NCI-H1417 (cell line): ENCODE measurements at regions not wholly inside any gene's neighbourhood (a gene's known extent, or its start where the extent isn't known, plus 50 kb on each side); places are given as distances from the start of the nearest gene placed in this dataset.
"Not testable (repeated sequence)": the region's sequence is repeated elsewhere in the genome, so short reads cannot be mapped to it uniquely, and the experiment has no call there.

Experiments
- DNase-seq, 3 experiments: peaks; one replicate each; lab custom pipeline; 2025; lab: John Stamatoyannopoulos, UW

DNA sequence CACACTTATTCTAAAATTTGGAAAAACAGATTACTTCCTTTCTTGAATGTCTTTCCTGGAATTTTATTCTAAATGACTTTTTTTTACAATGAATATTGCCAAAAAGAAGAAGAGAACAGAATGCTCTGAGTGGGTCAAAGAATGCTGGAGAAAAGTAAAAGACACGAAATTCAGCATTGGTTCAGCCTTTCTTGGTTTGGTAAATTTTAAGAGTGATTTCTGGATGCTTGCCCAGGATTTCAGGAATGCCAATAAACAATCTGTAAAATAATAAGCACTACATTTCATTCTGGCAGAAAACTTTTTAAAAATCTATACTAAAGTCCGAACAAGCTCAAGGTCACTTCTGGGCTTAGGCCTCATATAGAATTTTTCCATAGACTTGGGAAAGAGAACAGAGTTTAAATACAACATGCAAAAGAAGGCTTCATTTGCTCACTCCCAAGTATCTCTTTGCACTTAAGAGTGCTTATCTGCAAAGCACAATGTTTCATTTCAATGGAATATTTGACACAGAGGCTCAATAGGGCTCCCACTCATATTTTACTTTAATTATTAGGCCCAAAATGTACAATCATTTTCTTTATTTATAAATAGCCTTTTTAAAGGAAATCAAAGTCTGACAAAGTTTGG lies 359.5 kb upstream of the ANKRD30A start:
- DNase-seq = no peak

DNA sequence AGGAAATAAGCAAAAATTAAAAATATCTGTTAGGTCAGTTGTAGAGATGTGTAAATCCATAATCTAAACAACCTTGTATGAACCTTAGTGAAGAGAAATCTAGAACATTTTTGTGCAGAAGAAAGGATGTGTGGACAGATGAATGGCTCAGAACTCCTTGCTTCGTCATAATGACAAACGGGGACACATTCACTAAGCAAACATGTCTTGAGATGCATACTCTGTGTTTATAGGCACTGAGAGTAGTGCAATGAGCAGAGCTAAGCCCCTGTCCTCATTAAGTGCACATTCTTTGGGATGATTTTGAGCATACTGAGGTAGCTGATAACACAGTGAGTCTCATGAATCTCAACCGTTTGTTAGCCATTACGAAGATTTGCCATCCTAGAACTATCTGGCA lies 360.6 kb upstream of the ANKRD30A start:
- no peak for DNase-seq

DNA sequence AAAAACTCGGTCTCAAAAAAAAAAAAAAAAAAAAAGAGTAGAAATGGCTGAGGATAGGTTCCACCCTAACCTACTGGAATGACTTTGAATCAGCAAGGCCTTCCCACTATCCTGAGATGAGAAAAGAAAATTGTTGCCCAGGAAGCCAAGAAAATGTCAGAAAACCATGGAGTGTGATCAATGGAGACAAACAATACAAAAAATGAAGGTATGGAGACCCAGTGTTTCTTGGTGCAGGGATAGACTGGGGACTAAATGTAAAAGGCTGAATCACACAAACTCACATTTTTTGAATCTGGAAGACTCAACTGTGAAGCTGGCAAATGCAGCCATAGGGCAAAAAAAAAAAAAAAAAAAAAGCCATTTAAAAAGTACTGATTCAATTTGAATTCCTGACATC lies 364.3 kb upstream of the ANKRD30A start:
- DNase-seq = no peak

DNA sequence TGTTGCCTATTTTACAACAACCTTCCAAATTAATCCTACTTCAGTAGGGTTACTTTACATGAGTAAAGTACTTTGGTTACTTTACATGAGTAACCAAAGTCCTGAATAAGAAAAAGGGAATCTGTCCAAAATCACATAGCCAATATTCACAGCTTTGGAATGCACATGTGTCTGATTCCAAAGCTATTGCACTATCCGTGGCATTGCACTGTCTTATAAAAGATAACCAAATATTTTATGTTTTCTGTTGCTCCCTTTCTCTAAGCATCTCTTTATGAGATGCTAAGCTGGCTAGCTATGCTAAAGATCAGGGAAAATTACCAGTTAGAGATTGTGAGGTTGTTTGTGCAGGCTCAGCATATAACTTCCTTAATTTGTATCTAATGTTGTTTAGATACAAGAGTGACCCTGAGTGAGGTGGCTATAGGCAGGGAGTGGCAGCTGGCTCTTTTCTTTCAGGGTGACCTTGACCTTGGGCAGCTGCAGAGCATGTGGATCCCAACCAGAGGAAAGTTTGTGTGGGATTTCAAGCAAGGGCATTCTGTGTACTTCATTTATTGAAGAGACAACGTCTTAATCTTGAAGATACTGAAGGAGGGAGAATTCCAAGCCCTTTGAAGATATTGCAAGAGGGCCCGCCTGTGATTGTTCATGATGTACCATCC lies 366.1 kb upstream of the ANKRD30A start:
- no peak for DNase-seq

DNA sequence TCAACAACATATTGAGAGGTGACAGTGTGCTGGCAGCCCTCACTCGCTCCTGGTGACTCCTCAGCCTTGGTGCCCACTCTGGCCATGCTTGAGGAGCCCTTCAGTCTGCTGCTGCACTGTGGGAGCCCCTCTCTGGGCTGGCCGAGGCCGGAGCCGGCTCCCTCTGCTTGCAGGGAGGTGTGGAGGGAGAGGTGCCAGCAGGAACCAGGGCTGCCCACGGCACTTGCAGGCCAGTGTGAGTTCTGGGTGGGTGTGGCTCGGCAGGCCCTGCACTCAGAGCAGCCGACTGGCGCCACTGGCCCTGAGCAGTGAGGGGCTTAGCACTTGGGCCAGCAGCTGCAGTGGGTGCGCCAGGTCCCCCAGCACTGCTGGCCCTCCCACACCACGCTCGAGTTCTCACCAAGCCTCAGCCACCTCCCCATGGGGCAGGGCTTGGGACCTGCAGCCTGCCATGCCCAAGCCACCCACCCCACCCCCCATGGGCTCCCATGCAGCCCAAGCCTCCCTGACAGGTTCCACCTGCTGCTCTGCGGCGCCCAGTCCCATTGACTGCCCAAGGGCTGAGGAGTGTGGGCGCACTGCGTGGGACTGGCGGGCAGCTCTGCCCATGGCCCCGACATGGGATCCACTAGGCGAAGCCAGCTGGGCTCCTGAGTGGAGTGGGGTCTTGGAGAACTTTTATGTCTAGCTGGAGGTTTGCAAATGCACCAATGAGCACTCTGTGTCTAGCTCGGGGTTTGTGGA lies 377.1 kb upstream of the ANKRD30A start:
- DNase-seq = no peak

DNA sequence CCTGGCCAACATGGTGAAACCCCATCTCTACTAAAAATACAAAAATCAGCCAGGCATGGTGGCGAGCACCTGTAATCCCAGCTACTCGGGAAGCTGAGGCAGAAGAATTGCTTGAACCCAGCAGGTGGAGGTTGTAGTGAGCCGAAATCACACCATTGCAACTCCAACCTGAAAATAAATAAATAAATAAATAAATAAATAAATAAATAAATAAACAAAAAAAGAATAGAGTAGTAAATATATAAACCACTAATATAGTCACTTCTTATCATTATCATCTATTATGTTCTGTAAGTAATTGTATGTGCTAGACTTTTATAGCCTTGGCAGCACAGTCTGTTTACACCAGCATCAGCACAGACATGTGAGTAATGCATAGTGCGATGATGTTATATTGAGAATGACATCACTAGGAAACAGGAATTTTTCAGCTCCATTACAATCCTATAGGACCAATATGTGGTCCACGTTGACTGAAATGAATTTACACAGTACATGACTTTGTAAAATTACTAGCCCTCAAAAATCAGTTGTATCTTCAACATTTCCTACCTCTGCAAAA lies 385.4 kb upstream of the ANKRD30A start:
- no peak for DNase-seq

DNA sequence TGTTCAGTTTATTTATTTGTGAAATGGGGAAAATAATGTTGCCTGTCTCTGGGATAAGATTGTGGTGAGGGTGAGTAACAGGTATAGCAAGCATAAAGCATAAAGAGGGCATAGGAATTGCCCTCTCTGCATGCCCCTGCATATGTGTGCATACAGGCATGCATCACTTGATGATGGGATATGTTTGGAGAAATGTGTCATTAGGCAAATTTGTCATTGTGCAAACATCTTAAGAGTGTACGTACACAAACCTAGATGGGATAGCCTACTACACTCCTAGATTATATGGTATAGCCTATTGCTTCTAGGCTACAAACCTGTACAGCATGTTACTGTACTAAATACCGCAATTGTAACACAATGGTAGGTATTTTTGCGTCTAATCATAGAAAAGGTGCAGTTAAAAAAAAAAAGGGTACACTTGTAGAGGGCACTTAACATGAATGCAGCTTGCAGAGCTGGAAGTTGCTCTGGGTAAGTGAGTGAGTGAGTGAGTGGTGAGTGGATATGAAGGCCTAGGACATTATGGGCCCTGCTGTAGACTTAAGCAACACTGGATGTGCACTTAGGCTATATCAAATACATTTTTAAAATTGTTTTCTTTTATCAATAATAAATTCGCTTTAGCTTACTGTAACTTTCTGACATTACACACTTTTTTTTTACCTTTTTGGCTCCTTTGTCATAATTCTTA lies 386.5 kb upstream of the ANKRD30A start:
- DNase-seq = no peak

DNA sequence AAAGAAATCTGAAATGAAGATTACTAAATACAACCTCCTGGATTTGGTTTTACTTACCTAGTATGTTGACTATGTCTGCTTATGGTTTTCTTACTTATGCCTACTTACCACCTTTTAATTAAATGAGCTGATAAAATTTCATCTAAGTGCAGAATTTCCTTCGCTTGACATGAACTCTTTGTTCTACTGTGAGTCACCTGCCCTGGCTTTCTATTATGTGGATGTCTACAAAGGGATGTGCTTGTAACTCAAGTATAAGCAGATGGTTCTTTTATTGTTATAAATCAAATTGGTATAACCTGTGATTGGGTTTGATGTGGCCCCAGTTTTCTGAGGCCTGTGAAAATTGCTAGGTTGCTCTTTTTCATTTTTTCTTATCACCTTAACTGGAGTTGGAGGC lies 389.1 kb upstream of the ANKRD30A start:
- no peak for DNase-seq

DNA sequence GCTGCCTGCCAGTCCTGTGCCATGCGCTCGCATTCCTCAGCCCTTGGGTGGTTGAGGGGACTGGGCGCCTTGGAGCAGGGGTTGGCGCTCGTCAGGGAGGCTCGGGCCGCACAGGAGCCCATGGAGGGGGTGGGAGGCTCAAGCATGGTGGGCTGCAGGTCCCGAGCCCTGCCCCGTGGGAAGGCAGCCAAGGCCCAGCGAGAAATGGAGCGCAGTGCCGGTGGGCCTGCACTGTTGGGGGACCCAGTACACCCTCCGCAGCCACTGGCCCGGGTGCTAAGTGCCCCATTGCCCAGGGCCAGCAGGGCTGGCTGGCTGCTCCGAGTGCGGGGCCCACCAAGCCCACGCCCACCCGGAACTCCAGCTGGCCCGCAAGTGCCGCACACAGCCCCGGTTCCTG lies 390.8 kb upstream of the ANKRD30A start:
- DNase-seq = not testable (repeated sequence)

DNA sequence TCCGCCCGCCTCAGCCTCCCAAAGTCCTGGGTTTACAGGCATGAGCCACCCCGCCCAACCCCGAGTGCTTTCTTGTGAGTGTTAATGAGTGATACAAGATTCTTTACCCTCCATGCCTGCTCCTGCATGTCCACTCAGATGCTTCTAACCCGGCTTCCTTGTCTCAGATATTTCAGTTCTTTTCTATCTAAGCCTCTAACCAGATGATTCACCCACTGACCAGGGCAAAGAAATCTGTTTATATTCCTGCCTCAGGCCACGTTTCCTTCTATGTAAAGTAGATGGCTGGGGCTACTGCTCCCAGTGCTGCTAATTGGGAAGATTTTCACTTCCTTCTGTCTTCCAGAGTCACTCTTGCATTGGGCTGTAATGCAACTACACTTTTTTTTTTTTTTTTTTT lies 395.1 kb upstream of the ANKRD30A start:
- no peak for DNase-seq

DNA sequence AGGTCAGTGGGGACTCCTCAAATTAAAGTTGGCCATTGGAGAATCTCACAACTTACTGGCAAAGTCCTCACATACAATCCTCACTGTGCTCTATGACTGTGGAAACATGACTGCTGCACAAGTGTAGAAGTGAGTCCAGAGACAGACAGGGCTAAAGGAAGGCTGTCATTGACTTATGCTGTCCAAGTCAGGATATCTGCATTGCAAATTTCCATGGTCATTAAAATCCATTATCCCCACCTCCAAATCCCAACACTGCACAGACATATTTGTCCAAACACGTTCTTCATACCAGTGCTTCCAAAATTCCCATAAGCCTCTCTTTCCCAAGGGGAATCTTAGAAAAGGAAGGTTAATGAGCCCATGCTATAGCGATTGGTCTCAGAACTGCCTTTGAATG lies 396.8 kb upstream of the ANKRD30A start:
- DNase-seq = no peak

DNA sequence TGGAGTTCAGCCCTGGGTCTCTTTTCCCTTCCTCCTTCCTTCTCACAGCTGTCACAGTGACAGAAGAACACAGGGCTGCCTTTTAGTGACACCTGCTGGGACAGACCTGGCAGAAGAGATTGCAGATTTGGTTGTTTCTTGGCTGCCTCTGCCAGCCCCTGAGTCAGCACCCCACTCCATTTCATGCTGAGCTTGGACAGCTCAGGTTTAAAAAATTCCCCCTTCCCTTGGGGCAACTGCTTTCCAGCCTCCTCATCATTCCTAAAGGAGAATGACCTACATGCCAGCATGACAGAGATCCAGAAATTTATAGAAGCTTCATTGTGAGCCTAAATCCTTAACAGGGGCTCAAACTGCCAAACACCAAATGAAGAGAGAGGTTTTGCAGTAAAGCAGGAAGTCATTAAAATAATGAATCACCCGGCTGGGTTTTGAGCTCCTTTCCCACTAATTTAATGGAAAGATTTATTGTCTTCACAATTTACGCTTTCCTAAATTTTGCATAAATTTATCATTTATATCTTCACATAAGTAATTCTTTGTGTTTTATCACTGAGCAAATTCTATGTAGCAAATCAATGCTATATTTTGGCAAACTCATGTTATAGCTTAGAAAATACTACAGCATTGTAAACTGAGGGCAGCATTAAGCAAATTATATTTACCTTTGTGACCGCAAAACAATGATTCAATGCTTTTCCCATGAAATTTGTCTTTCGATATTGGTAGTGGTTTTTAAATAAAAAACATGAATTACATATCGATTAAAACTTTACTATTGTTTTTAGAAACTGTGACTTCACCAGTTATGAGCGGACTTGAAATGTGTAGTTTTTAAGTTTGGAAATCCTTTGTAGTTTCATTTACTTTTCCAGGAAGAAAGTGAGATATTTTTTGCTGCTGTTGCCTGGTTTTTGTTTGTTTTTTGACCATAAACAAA lies 399.5 kb upstream of the ANKRD30A start:
- DNase-seq = peak in 1 of 3 experiments; percentile 7

DNA sequence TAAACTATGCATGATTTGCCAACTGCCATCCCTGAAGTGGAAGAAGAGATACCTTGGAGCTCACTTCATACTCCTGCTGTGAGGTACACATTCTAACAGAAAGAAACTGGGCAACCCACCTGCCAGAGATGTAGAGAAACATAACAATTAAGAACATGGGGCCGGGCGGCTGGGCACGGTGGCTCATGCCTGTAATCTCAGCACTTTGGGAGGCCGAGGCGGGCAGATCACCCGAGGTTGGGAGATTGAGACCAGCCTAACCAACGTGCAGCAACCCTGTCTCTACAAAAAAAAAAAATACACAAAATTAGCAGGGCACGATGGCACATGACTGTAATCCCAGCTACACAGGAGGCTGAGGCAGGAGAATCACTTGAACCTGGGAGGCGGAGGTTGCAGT lies 402.6 kb upstream of the ANKRD30A start:
- DNase-seq = no peak

DNA sequence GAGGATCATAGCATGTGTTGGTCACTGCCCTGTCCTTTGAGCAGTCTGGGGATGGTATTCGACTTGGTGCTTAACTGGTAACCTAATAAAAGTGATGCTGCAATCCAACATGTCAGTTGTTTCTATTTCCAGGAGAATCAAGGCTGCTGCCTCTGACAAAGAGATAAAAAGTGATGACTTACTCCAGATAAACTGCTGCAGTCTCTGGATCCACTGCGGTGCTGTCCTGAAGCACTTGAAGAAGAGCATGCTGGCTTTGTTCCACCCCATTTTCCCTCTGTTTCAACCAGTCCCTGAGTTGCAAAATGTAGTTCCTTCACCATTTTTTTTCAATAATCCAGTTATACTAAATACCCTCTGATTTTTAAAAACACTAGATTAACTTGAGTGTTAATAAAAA lies 403.5 kb upstream of the ANKRD30A start:
- DNase-seq = no peak

DNA sequence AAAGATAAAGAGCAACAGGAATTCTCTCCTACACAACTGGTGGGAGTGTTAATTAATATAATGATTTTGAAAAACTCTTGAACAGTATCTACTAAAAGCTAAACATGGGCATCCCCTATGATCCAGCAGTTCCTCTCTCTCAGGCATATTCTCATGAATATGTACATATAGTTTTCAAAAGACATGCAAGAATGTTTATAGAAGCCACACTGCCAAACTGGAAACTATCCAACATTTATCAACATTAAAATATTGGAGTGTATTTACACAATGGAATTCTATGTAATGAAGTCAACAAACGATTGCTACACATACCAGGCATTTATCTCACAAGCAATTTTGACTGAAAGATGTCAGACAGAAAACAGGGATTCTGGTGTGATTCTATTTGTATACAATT lies 404.5 kb upstream of the ANKRD30A start:
- no peak for DNase-seq

DNA sequence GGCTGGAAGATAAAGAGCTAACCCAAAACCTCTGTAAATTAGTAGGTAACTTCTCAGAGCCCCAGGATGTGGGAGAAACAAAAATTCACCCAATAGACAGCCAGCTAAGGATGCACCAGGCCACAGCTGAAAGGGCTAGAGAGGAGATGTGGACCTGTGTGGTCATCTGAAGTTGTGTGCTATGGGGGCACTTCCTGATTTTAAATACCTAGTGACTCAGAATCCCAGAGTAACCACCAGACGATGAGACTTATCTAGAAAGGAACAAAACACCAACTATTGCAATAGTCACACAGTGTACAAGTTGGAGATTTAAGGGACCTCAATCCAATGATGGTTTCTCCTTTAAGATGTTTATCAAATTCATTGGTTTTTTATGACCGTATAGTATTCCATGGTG lies 408.3 kb upstream of the ANKRD30A start:
- no peak for DNase-seq

DNA sequence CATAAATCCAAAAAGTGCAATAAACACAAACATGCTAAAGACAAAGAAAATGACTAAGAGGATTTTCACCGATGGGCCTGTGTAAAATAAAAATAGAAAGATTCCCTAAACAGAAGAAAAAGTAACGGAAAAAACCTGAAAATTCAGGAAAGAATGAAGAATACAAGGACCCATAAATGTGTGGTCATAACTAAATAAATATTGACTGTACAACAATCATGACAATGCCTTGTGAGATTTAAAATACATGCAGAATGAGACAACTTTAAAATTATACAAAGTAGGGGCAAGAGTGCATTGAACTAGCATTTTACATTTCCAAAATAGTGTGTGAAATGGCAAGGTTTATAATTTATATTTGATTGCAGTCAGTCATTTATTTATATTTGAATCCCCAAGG lies 409.1 kb upstream of the ANKRD30A start:
- no peak for DNase-seq

DNA sequence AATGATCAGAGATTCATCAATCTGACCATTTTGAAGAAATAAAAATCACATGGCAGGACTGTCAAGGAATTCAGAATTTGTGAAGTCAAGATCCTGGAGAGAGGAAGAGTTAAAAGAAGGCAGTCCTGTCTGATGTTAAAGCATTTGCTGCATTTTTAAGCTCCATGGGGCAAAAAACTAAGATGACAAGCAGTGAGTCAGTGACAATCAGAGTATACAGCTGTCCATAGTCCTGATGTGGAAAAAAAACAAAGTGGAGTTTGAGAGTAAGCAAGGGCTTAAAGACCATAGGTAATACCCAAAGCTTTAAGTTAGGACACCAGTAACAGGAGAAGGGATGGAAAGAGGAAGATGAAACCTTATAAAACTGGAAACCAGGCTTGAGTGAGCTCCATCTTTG lies 412.7 kb upstream of the ANKRD30A start:
- no peak for DNase-seq

DNA sequence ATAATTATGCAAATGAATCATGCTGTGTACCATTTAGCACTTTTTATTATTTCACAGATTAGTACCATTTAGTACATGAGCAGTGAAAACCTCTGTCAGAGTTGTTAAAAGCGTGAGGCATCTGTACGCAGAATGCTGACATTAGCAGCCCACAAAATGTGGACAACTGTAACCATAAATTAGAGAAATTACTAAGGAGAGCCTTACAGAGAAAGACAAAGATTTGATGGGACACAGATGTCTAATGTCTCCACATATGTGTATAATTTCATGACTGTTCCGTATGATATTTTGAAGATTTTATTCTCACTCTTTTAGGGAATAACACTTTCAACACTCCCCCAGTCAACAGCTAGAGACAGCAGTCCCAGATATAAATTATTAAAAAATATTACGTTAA lies 414.0 kb upstream of the ANKRD30A start:
- no peak for DNase-seq

DNA sequence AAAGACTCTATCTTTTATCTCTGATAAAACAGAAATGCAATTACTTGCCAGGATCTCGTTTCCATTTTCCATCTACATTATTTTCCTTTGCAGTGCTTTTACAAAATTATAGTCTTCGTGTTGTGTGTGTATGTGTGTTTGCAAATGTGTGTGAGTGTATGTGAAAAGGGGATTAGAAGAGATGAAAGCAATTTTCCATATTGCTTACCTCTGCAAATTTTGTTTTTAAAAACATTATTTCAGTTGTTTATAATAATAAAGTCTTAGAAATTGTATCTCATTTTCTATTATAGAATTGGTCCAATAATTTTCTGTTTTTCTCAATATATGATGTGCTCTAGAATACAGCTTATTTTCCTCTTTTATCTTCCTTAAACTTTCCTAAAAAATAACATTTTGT lies 421.3 kb upstream of the ANKRD30A start:
- DNase-seq = no peak

DNA sequence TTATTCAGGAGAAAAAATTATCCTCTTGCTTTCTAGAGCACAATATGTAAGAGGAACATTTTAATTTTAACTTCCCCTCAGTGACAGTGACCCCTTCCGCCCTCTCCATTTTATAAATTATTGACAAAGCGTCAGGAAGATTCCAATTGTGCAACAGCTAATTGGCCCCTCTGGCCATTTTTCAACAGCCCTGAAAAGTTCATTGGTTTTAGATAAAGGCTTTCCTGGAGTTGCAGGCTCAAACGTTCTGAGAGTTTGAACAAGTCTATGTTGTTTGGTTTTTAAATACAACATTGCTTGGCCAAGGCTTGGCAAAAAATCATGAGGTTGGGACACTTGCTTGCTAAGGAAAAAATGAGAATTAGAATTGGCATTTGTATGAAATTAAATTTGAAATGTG lies 422.2 kb upstream of the ANKRD30A start:
- no peak for DNase-seq
